Endometrium (tissue), 2 donors: ENCODE measurements at regions not wholly inside any gene's neighbourhood (a gene's known extent, or its start where the extent isn't known, plus 50 kb on each side); places are given as distances from the start of the nearest gene placed in this dataset.
A peak's percentile ranks its signal among the peaks of the same experiment; 100 is the strongest.

Experiments used
- FAIRE-seq: peaks from 2 replicates; lab custom pipeline; 2012; peaks lifted over from hg19 to GRCh38; lab: Jason Lieb, UNC
- donor health status: control.
- donor health status: control.

GRCh38 chr22:26847046-26847445 lies 189.7 kb downstream of the MIAT start:
- no peak for FAIRE-seq

- FAIRE-seq = no peak
These were observed 190.4 kb downstream of the MIAT start for GRCh38 chr22:26847816-26848215.

GRCh38 chr22:26848244-26848920 lies 191.0 kb downstream of the MIAT start:
- FAIRE-seq = no peak

- no peak for FAIRE-seq
These were observed 192.2 kb downstream of the MIAT start for GRCh38 chr22:26849575-26849974.

GRCh38 chr22:26851125-26851524 lies 193.7 kb downstream of the MIAT start:
- FAIRE-seq = no peak

GRCh38 chr22:26852176-26852575 lies 194.8 kb downstream of the MIAT start:
- no peak for FAIRE-seq

- FAIRE-seq = no peak
These were observed 195.7 kb downstream of the MIAT start for GRCh38 chr22:26853071-26853470.

- FAIRE-seq = no peak
These were observed 196.1 kb downstream of the MIAT start for GRCh38 chr22:26853495-26853894.

GRCh38 chr22:26857169-26857568 lies 199.8 kb downstream of the MIAT start:
- FAIRE-seq = no peak

GRCh38 chr22:26860301-26860700 lies 202.9 kb downstream of the MIAT start:
- FAIRE-seq = no peak

GRCh38 chr22:26865021-26865420 lies 207.6 kb downstream of the MIAT start:
- no peak for FAIRE-seq

GRCh38 chr22:26883393-26883792 lies 226.0 kb downstream of the MIAT start:
- FAIRE-seq = no peak

GRCh38 chr22:26884921-26885320 lies 227.5 kb downstream of the MIAT start:
- no peak for FAIRE-seq

GRCh38 chr22:26885441-26886261 lies 228.3 kb downstream of the MIAT start:
- no peak for FAIRE-seq

- peak; percentile 55 for FAIRE-seq
These were observed 230.1 kb downstream of the MIAT start for GRCh38 chr22:26887456-26887855.

GRCh38 chr22:26887916-26888315 lies 230.5 kb downstream of the MIAT start:
- no peak for FAIRE-seq

GRCh38 chr22:26888887-26889286 lies 231.5 kb downstream of the MIAT start:
- FAIRE-seq = no peak

- no peak for FAIRE-seq
These were observed 232.4 kb downstream of the MIAT start for GRCh38 chr22:26889802-26890201.

- FAIRE-seq = no peak
These were observed 233.5 kb downstream of the MIAT start for GRCh38 chr22:26890870-26891269.

- FAIRE-seq = no peak
These were observed 234.0 kb downstream of the MIAT start for GRCh38 chr22:26891429-26891828.

GRCh38 chr22:26892166-26893041 lies 235.0 kb downstream of the MIAT start:
- no peak for FAIRE-seq
